Prostate gland (tissue), 2 donors: ENCODE measurements at regions not wholly inside any gene's neighbourhood (a gene's known extent, or its start where the extent isn't known, plus 50 kb on each side); places are given as distances from the start of the nearest gene placed in this dataset.

Experiments used
- DNase-seq: peaks from one replicate; pipeline ENCODE4 v3.0.0-alpha.2; 2019; ENCODE audit warnings: low spot score
- H3K27ac ChIP-seq, 2 donors: fragments of 200-600 bp; sonication (generic); 2 replicates each; pipeline ENCODE4 v1.5.1; 2017 to 2019
- H3K27me3 ChIP-seq: fragments of 200-600 bp; sonication (generic); replicated peaks from 2 replicates; pipeline ENCODE4 v1.5.1; 2019; ENCODE audit not compliant: insufficient read depth
- H3K36me3 ChIP-seq, 2 donors: fragments of 200-600 bp; sonication (generic); 1 replicate in 1 of 2; 2 replicates in 1 of 2; pipeline versions ENCODE4 v1.5.1 to v1.8.1; 2017 to 2019
- H3K4me1 ChIP-seq: fragments of 200-600 bp; sonication (generic); replicated peaks from 2 replicates; pipeline ENCODE4 v1.5.1; 2019
- H3K4me3 ChIP-seq, 2 donors: fragments of 200-600 bp; sonication (generic); 2 replicates each; pipeline ENCODE4 v1.5.1; 2017 to 2019
- H3K9me3 ChIP-seq: fragments of 200-600 bp; sonication (generic); 2 replicates; pipeline ENCODE4 v1.5.1; 2017
- CTCF ChIP-seq, 4 experiments: fragments of 200-600 bp in 2 of 4; fragments of 450-650 bp in 2 of 4; sonication (generic) in 2 of 4; IDR thresholded peaks; 1 replicate in 3 of 4; 2 replicates in 1 of 4; pipeline ENCODE4 v1.5.1; 2016 to 2019; ENCODE audit warnings: antibody characterized with exemption in 4 of 4, mild to moderate bottlenecking in 2 of 4, moderate library complexity in 2 of 4
- POLR2A ChIP-seq: fragments of 450-650 bp; IDR thresholded peaks from one replicate; pipeline ENCODE4 v1.6.1; 2016; ENCODE audit warnings: antibody characterized with exemption, mild to moderate bottlenecking
- POLR2AphosphoS5 ChIP-seq: sonication (generic); formaldehyde crosslinking; IDR thresholded peaks from one replicate; pipeline ENCODE4 v1.6.1; 2017; ENCODE audit warnings: antibody characterized with exemption
- WGBS: methylation state at CpG from one replicate; pipeline ENCODE4 v1.1.5; 2018; 5-methylcytosine and 5-hydroxymethylcytosine counted together
- intact Hi-C: fragments of 100-400 bp; cut with DNase I; formaldehyde crosslinking; loops from one replicate; pipeline ENCODE4 v1.14.2; 2022

- peak overlapping the region; percentile 26 to 40 for H3K4me3 ChIP-seq
Observed at GRCh38 chr5:134464988-134465815, 53.5 kb upstream of the CDKN2AIPNL start.

GRCh38 chr5:134463991-134464760, 52.5 kb upstream of the CDKN2AIPNL start:
- no peaks in the 10 kb centered on the region for H3K36me3 ChIP-seq
- intact Hi-C loops = loop anchor here (10.0 kb wide), 1 partner anchor 49 kb away; the partner anchor contains the start of gene CDKN2AIPNL
- H3K4me3 ChIP-seq = no peak overlapping the region
- H3K9me3 ChIP-seq = no peaks in the 10 kb centered on the region
- H3K27ac ChIP-seq = no peak overlapping the region
- DNase-seq = no peak
- 87% methylated on average over 10 of the region's 10 CpGs for WGBS
- no peak for TF ChIP-seq POLR2A
- no peak for TF ChIP-seq POLR2AphosphoS5
- no peak for TF ChIP-seq CTCF (IDR thresholded peaks at IDR 0.05)
- no peaks in the 10 kb centered on the region for H3K27me3 ChIP-seq
- peaks cover 6% of the 10 kb centered on the region for H3K4me1 ChIP-seq

More at GRCh38 chr5:134464988-134465815, 53.5 kb upstream of the CDKN2AIPNL start:
- Histone ChIP-seq H3K4me1 (peaks cover 6% of the 10 kb centered on the region), H3K9me3 (no peaks in the 10 kb centered on the region), H3K27ac (peak overlapping the region; percentile 88 to 92), H3K27me3 (no peaks in the 10 kb centered on the region), H3K36me3 (no peaks in the 10 kb centered on the region)
- TF ChIP-seq POLR2A (no peak), POLR2AphosphoS5 (no peak), CTCF (IDR thresholded peaks at IDR 0.05) (no peak)
- DNase-seq = peak; percentile 12
- intact Hi-C loops = loop anchor here (10.0 kb wide), 1 partner anchor 50 kb away; the partner anchor contains the start of gene CDKN2AIPNL
- WGBS = 77% methylated on average over 10 of the region's 10 CpGs

GRCh38 chr5:134463176-134463720, 51.6 kb upstream of the CDKN2AIPNL start:
- TF ChIP-seq POLR2A (no peak), POLR2AphosphoS5 (no peak), CTCF (IDR thresholded peaks at IDR 0.05) (no peak)
- H3K9me3 ChIP-seq = no peaks in the 10 kb centered on the region
- H3K4me1 ChIP-seq = peaks cover 6% of the 10 kb centered on the region
- H3K27me3 ChIP-seq = no peaks in the 10 kb centered on the region
- H3K27ac ChIP-seq = no peak overlapping the region
- 94% methylated on average over 7 of the region's 7 CpGs for WGBS
- intact Hi-C loops = loop anchor here (10.0 kb wide), 1 partner anchor 48 kb away; the partner anchor contains the start of gene CDKN2AIPNL
- H3K4me3 ChIP-seq = no peak overlapping the region
- H3K36me3 ChIP-seq = no peaks in the 10 kb centered on the region
- DNase-seq = no peak

GRCh38 chr5:134462761-134463160, 51.1 kb upstream of the CDKN2AIPNL start:
- intact Hi-C loops = loop anchor here (10.0 kb wide), 1 partner anchor 48 kb away; the partner anchor contains the start of gene CDKN2AIPNL
- H3K4me1 ChIP-seq = peaks cover 6% of the 10 kb centered on the region
- H3K4me3 ChIP-seq = no peak overlapping the region
- TF ChIP-seq CTCF (IDR thresholded peaks at IDR 0.05) = no peak
- no peak for TF ChIP-seq POLR2AphosphoS5
- no peak for TF ChIP-seq POLR2A
- H3K9me3 ChIP-seq = no peaks in the 10 kb centered on the region
- no peak overlapping the region for H3K27ac ChIP-seq
- no peaks in the 10 kb centered on the region for H3K36me3 ChIP-seq
- no peaks in the 10 kb centered on the region for H3K27me3 ChIP-seq
- no peak for DNase-seq
- WGBS = 65% methylated on average over 6 of the region's 6 CpGs
